ENCODE measurements at regions not wholly inside any gene's neighbourhood (a gene's known extent, or its start where the extent isn't known, plus 50 kb on each side); places are given as distances from the start of the nearest gene placed in this dataset.

- Histone ChIP-seq H3K36me3 (no peaks in the 10 kb centered on the region), H3K4me3 (no peak overlapping the region), H3K9me3 (no peaks in the 10 kb centered on the region), H3K27me3 (no peaks in the 10 kb centered on the region), H3K4me1 (peaks cover 0 to 20% (median 14%) of the 10 kb centered on the region in 4 donors), H3K27ac (no peak overlapping the region)
- 43 to 56% methylated on average over 2 of the region's 2 CpGs for WGBS, 2 donors
- TF ChIP-seq CTCF (IDR thresholded peaks at IDR 0.05) (no peak), POLR2A (IDR thresholded peaks at IDR 0.05) (no peak), POLR2AphosphoS5 (IDR thresholded peaks at IDR 0.05) (no peak), EP300 (IDR thresholded peaks at IDR 0.05) (no peak)
- no peak for DNase-seq
- intact Hi-C loops (cut with DNase I), result no loop called here
Observed at GRCh38 chr13:76163761-76164160, 527.6 kb downstream of the LMO7 start.

GRCh38 chr13:76160961-76161925 is 525.1 kb downstream of the LMO7 start:
- H3K27ac ChIP-seq, result peak overlapping the region in 2 of 4 donors; percentile 39 to 45
- DNase-seq, result no peak
- TF ChIP-seq POLR2AphosphoS5 (IDR thresholded peaks at IDR 0.05), result peak in 1 of 4 donors; percentile 18
- TF ChIP-seq CTCF (IDR thresholded peaks at IDR 0.05), result no peak

GRCh38 chr13:76160506-76160905 is 524.4 kb downstream of the LMO7 start:
- Histone ChIP-seq H3K4me1 (peaks cover 0 to 20% (median 14%) of the 10 kb centered on the region in 4 donors), H3K9me3 (no peaks in the 10 kb centered on the region), H3K27ac (peak overlapping the region in 2 of 4 donors; percentile 39 to 45), H3K36me3 (no peaks in the 10 kb centered on the region), H3K27me3 (no peaks in the 10 kb centered on the region), H3K4me3 (no peak overlapping the region)
- 83 to 89% methylated on average over 4 of the region's 4 CpGs for WGBS, 2 donors
- DNase-seq, result no peak
- intact Hi-C loops (cut with DNase I), result no loop called here
- no peak for TF ChIP-seq POLR2A (IDR thresholded peaks at IDR 0.05)
- TF ChIP-seq EP300 (IDR thresholded peaks at IDR 0.05), result no peak
- TF ChIP-seq POLR2AphosphoS5 (IDR thresholded peaks at IDR 0.05), result no peak
- no peak for TF ChIP-seq CTCF (IDR thresholded peaks at IDR 0.05)

More at GRCh38 chr13:76160961-76161925, 525.1 kb downstream of the LMO7 start:
- intact Hi-C loops (cut with DNase I), result no loop called here
- no peaks in the 10 kb centered on the region for H3K9me3 ChIP-seq
- 62 to 85% methylated on average over 2 of the region's 2 CpGs for WGBS, 2 donors
- peaks cover 0 to 20% (median 14%) of the 10 kb centered on the region in 4 donors for H3K4me1 ChIP-seq
- H3K27me3 ChIP-seq, result no peaks in the 10 kb centered on the region
- H3K36me3 ChIP-seq, result no peaks in the 10 kb centered on the region
- H3K4me3 ChIP-seq, result no peak overlapping the region

GRCh38 chr13:76157926-76158325 is 521.8 kb downstream of the LMO7 start:
- H3K27me3 ChIP-seq, result no peaks in the 10 kb centered on the region
- H3K4me3 ChIP-seq, result no peak overlapping the region
- H3K9me3 ChIP-seq, result no peaks in the 10 kb centered on the region
- H3K27ac ChIP-seq, result no peak overlapping the region
- DNase-seq, result no peak
- intact Hi-C loops (cut with DNase I), result no loop called here
- no peaks in the 10 kb centered on the region for H3K36me3 ChIP-seq
- H3K4me1 ChIP-seq, result peaks cover 0 to 20% (median 14%) of the 10 kb centered on the region in 4 donors
- TF ChIP-seq EP300 (IDR thresholded peaks at IDR 0.05), result no peak
- TF ChIP-seq POLR2A (IDR thresholded peaks at IDR 0.05), result no peak
- TF ChIP-seq CTCF (IDR thresholded peaks at IDR 0.05), result no peak
- no peak for TF ChIP-seq POLR2AphosphoS5 (IDR thresholded peaks at IDR 0.05)

Data from sigmoid colon (tissue), 6 donors.